GM18907 (cell line): ENCODE measurements at regions not wholly inside any gene's neighbourhood (a gene's known extent, or its start where the extent isn't known, plus 50 kb on each side); places are given as distances from the start of the nearest gene placed in this dataset.
"Not testable (repeated sequence)": the region's sequence is repeated elsewhere in the genome, so short reads cannot be mapped to it uniquely, and the experiment has no call there.

Experiments
- ATAC-seq: cut with Tn5 transposase; IDR thresholded peaks from one replicate; pipeline ENCODE4 v1.9.1; 2021; ENCODE audit warnings: mild to moderate bottlenecking, moderate library complexity; ENCODE audit not compliant: unreplicated experiment

DNA sequence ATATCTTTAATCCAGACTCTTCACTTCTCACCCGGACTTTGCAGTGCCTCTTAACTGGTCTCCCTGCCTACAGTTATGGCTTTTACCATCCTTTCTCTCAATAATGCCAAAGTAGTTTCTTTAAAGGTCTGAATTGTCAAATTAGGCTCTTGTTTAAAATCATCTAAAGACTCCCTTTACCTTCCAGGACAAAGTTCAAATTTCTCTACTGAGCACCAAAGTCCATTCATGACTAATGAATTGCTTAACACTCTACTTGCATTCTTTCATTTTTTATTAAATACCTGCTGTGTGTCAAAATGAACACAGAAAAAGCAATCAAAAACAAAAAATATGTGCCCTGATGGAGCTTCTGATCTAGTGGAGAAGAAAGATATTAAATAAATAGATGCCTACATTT is 472.4 kb upstream of the UBE2E2 start:
- no peak for ATAC-seq

DNA sequence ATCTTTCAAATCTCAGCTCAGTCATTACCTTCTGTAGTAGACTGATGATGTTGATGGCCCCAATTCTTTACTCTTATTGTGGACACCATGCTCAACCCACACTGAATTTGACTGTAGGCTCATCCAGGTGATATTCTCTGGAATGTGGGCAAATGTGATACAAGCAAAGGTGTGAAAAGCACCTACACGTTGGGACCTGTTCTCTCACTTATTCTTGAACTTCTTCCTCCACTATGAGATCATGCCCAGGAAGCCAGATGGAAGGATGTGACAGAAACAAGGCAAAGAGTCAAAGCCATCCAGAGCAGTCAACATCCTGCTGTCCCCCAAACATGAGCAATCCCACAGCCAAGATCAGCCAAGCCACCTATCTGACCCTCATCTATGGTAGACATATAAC is 471.2 kb upstream of the UBE2E2 start:
- no peak for ATAC-seq

DNA sequence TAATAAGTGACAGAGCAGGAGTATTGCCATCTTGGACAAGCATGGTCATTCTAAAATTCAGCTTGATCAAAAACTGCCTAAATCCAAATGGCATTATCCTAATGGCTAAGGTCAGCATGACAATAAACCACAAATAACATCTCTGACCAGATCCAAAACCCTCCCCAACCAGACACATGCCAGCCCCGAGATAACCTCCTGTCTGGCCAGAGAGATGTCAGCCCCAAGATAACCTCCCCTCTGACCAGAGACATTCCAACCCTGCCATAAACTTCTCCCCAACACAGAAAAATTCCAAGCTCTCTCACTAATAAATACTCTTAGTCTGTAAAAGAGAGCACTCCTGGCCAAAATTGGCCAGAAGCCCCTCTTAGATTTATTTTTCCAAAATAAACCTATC is 470.5 kb upstream of the UBE2E2 start:
- ATAC-seq: no peak

DNA sequence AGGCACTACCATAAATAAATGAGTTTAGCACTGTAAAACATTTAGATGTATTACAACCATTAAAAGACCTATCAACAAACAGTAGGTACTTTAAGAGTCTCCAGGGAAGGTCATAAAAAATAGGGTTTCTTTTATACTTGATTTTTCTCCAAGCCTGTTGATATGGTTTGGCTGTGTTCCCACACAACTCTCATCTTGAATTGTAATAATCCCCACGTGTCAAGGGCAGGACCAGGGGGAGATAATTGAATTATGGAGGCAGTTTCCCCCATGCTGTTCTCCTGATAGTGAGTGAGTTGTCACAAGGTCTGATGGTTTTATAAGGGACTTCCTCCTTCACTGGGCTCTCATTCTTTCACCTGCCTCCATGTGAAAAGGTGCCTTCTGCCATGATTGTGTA is 468.9 kb upstream of the UBE2E2 start:
- ATAC-seq: no peak

- ATAC-seq: no peak
Observed at GRCh38 chr3:22734756-22735155, 468.4 kb upstream of the UBE2E2 start.

- ATAC-seq: no peak
Observed at GRCh38 chr3:22735373-22735772, 467.8 kb upstream of the UBE2E2 start.

DNA sequence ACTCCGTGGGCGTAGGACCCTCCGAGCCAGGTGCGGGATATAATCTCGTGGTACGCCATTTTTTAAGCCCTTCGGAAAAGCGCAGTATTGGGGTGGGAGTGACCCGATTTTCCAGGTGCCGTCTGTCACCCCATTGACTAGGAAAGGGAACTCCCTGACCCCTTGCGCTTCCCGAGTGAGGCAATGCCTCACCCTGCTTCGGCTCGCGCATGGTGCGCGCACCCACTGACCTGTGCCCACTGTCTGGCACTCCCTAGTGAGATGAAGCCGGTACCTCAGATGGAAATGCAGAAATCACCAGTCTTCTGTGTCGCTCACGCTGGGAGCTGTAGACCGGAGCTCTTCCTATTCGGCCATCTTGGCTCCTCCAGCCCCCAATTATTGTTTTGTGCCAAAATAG is 459.7 kb upstream of the UBE2E2 start:
- not testable (repeated sequence) for ATAC-seq

GRCh38 chr3:22745321-22745720 is 457.8 kb upstream of the UBE2E2 start:
- ATAC-seq: no peak

DNA sequence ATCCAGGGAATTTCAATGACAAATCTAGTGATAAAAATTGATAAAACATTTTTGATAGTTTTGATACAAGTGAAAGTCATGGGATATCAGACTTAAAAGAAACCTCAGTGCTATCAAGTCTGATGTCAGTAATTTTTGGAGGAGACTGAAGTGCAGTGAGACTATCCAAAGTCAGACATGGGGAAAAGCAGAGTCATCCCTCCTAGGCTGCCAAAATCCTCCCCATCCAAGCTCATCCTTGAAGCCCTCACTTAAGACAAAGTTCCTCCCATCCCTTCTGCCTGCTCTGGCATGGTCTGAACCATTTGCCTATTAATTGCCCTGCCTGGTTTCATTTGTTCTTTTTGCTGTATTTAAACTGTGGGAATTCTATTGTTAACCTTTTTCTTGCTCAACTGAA is 456.9 kb upstream of the UBE2E2 start:
- ATAC-seq: no peak

- no peak for ATAC-seq
Observed at GRCh38 chr3:22748453-22749045, 454.6 kb upstream of the UBE2E2 start.

- ATAC-seq: no peak
Observed at GRCh38 chr3:22759636-22760310, 443.4 kb upstream of the UBE2E2 start.

DNA sequence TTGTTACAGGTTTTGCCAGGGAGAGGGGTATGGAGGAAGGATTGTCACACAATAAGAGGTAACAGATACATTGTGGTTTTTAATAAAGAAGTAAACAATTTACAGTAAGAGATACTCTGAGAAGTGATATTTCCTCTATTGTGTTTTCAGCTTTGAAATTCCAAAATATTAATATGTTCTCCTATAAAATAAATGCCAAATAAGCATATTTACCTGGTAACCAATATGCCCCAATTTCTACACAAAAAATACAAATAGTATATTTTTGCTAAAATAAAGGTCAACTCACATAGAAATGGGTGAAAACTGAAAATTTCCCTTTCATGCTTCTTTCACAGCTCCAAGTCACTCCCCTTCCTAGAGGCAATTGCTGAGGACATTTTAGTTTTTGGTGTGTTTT is 437.4 kb upstream of the UBE2E2 start:
- ATAC-seq: no peak

DNA sequence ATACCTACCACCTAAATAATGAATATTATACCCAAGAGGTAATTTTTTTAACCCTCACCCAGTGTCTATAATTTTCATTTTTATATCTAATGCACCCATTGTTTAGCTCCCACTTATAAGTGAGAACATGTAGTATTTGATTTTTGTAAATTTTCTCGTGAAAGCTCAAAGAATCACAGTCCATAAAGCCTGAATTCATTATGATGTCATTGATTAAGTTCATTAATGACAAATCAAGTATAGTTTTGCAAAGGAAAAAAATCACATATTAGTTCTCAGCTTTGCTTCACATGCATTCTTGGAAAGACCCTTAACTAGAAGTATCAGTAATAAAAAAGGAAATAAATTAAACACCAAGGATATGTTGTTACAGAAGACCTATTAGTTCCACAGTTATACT is 425.3 kb upstream of the UBE2E2 start:
- no peak for ATAC-seq

- no peak for ATAC-seq
Observed at GRCh38 chr3:22779737-22780136, 423.4 kb upstream of the UBE2E2 start.

DNA sequence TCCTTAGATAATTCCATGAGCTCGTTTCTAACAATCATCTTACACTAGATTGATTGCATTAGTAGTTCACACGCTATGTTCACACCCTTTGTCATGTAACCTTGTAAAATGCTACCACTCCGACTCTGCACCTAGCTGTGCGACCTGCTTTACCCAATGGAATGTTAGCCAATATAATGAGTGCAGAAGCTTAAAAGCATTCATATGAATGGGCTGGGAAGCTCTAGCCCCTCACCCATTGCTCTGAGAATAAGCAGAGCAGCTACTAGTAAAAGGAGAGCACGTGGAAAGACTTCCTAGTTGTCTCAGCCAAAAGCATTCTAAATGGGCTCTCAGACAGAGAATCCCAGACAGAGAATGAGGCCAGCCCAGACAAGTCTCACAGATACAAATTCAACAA is 410.6 kb upstream of the UBE2E2 start:
- ATAC-seq: no peak

DNA sequence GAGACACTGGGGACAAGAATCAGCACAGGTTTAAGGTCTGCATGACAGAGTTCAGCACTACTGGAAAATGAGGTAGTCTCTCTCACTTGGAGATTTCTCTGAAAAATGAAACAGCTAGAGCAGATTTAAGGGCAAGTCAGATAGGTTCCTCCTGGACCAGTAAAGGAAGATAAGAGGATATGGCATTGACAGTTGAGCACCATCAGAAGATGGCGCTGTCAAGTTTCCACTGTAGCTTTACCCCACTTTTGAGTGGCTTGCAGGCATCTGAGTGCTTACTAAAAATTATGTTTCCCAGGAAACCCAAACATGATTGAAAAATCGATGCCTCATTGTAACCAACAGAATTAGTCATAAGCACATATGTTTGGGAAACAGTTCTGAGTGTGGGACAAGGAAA is 407.2 kb upstream of the UBE2E2 start:
- ATAC-seq: no peak

- ATAC-seq: no peak
Observed at GRCh38 chr3:22798461-22798860, 404.7 kb upstream of the UBE2E2 start.

DNA sequence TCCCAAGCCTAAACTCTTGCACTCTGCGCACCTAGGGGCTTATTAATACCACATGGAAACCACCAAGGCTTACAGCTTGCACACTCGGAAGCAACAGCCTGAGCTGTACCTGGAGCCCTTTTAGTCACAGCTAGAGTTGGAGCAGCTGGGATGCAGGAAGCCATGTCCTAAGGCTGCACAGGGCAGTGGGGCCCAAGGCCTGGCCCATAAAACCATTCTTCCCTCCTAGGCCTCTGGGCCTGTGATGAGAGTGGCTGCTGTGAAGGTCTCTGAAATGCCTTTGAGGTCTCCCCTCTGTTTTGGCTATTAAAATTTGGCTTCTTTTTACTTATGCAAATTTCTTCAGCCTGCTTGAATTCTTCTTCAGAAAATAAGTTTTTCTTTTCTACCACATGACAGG is 383.9 kb upstream of the UBE2E2 start:
- ATAC-seq: no peak

DNA sequence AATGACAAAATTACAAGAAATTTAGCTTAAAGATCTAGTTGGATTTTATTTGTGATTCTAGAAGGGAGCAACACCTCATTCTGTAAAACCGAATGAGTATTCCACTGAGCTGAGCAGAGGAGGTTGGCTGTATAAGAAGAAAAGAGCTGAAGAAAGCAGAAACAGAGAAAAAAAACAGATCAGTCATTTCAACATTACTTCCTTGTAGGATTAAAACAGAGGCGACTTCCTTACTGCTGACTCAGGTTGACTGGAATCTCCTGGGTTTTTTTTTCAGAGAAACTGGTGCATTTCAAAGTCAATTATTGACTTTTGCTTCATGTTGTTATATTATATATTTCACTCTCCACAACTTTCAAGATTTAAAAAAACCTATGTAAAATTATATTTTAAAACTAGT is 368.1 kb upstream of the UBE2E2 start:
- ATAC-seq: no peak

DNA sequence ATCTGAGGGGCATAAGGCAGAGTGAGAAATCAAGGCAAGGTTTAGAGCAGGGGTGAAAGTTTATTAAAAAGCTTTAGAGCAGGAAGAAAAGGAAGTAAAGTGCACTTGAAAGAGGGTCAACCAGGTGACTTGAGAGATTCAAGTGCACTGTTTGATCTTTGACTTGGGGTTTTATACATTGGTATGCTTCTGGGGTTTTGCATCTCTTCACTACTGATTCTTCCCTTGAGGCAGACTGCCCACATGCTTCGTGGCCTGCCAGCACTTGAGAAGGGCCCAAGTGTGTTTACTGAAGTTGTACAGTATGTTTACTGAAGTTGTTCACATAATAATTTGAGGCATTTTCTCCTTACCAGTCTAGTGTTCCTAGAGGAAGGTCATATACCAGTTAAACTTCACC is 367.0 kb upstream of the UBE2E2 start:
- no peak for ATAC-seq

GRCh38 chr3:22843854-22844253 is 359.3 kb upstream of the UBE2E2 start:
- no peak for ATAC-seq

- no peak for ATAC-seq
Observed at GRCh38 chr3:22846566-22846965, 356.6 kb upstream of the UBE2E2 start.

- ATAC-seq: not testable (repeated sequence)
Observed at GRCh38 chr3:22849583-22849982, 353.5 kb upstream of the UBE2E2 start.
